SK-N-SH (cell line): ENCODE measurements at regions not wholly inside any gene's neighbourhood (a gene's known extent, or its start where the extent isn't known, plus 50 kb on each side); places are given as distances from the start of the nearest gene placed in this dataset.

Source experiments
- CTCF ChIA-PET: fragments of 300-600, 350-600 bp; formaldehyde crosslinking; extraction: SDS; loops from one replicate; lab custom pipeline; 2021; lab: Yijun Ruan, JAX
- POLR2A ChIA-PET: fragments of 350-600 bp; sonication (Branson Sonifier 250); formaldehyde crosslinking; extraction: SDS; loops from one replicate; lab custom pipeline; 2020; ENCODE audit warnings: antibody characterized with exemption, inconsistent platforms; lab: Yijun Ruan, JAX
- DNase-seq: peaks from one replicate; pipeline ENCODE4 v3.0.0; 2012
- H2AFZ ChIP-seq: fragments of 200-600 bp; sonication (generic); 2 replicates; pipeline ENCODE4 v1.8.1; 2016; ENCODE audit warnings: antibody characterized with exemption, mild to moderate bottlenecking, low read depth
- H3F3A ChIP-seq: fragments of 200-600 bp; sonication (generic); replicated peaks from 2 replicates; pipeline ENCODE3; 2016; ENCODE audit warnings: antibody characterized with exemption, mild to moderate bottlenecking; ENCODE audit not compliant: insufficient read depth
- H3K27ac ChIP-seq, 2 experiments: fragments of 200-500 bp in 1 of 2; fragments of 200-600 bp in 1 of 2; sonication (Bioruptor generic) in 1 of 2; sonication (generic), shearing (Covaris generic) in 1 of 2; 2 replicates each; pipeline versions ENCODE4 v1.5.1 to v1.6.1; 2014 to 2016; ENCODE audit warnings: low read depth in 2 of 2, inconsistent platforms in 1 of 2, low read length in 1 of 2, mild to moderate bottlenecking in 1 of 2, mixed read lengths in 1 of 2
- H3K27me3 ChIP-seq: fragments of 200-600 bp; sonication (generic), shearing (Covaris generic); 2 replicates; pipeline ENCODE4 v1.6.1; 2016; ENCODE audit warnings: mixed run types; ENCODE audit not compliant: insufficient read depth
- H3K36me3 ChIP-seq, 2 experiments: fragments of 200-500 bp in 1 of 2; fragments of 200-600 bp in 1 of 2; sonication (Bioruptor generic) in 1 of 2; sonication (generic) in 1 of 2; replicated peaks in 1 of 2; 2 replicates each; pipeline versions ENCODE3 to v1.5.1; 2014 to 2016; ENCODE audit warnings: low read length in 1 of 2, mild to moderate bottlenecking in 1 of 2; ENCODE audit not compliant: insufficient read depth in 2 of 2, control insufficient read depth in 1 of 2
- H3K4me1 ChIP-seq, 2 experiments: fragments of 200-500 bp in 1 of 2; fragments of 200-600 bp in 1 of 2; sonication (Bioruptor generic) in 1 of 2; sonication (generic), shearing (Covaris generic) in 1 of 2; 2 replicates each; pipeline versions ENCODE4 v1.5.1 to v1.6.1; 2014 to 2016; ENCODE audit warnings: low read depth in 1 of 2, low read length in 1 of 2, mixed run types in 1 of 2; ENCODE audit not compliant: insufficient read depth in 2 of 2, control insufficient read depth in 1 of 2
- H3K4me2 ChIP-seq: fragments of 200-600 bp; sonication (generic), shearing (Covaris generic); 2 replicates; pipeline ENCODE4 v1.6.1; 2017; ENCODE audit warnings: mixed run types
- H3K4me3 ChIP-seq, 2 experiments: fragments of 200-500 bp in 1 of 2; fragments of 200-600 bp in 1 of 2; sonication (Bioruptor generic) in 1 of 2; sonication (generic), shearing (Covaris generic) in 1 of 2; 2 replicates each; pipeline versions ENCODE4 v1.5.1 to v1.8.1; 2014 to 2016; ENCODE audit warnings: low read depth in 2 of 2, inconsistent platforms in 1 of 2, low read length in 1 of 2, mild to moderate bottlenecking in 1 of 2, mixed read lengths in 1 of 2, moderate library complexity in 1 of 2
- H3K79me2 ChIP-seq: fragments of 200-600 bp; sonication (generic); 2 replicates; pipeline ENCODE4 v1.8.1; 2017; ENCODE audit warnings: mild to moderate bottlenecking; ENCODE audit not compliant: insufficient read depth
- H3K9ac ChIP-seq: fragments of 200-600 bp; sonication (generic); 2 replicates; pipeline ENCODE4 v1.6.1; 2017; ENCODE audit warnings: mixed run types
- H3K9me2 ChIP-seq: fragments of 200-600 bp; sonication (generic); 2 replicates; pipeline ENCODE4 v1.6.1; 2017; ENCODE audit warnings: mixed run types
- H3K9me3 ChIP-seq: fragments of 200-600 bp; sonication (generic); 2 replicates; pipeline ENCODE4 v1.6.1; 2017; ENCODE audit warnings: mixed run types, mild to moderate bottlenecking, moderate library complexity
- H4K20me1 ChIP-seq: fragments of 200-600 bp; sonication (generic); 2 replicates; pipeline ENCODE4 v1.6.1; 2017; ENCODE audit warnings: mild to moderate bottlenecking, mixed run types; ENCODE audit not compliant: insufficient read depth
- EP300 ChIP-seq, 2 experiments: IDR thresholded peaks; 2 replicates each; pipeline versions ENCODE4 v1.4.0 to v1.6.1; 2012; ENCODE audit warnings: borderline replicate concordance in 1 of 2, low read depth in 1 of 2, low read length in 1 of 2
- FOSL2 ChIP-seq: IDR thresholded peaks from 2 replicates; pipeline ENCODE4 v1.4.0; 2012; ENCODE audit warnings: low read depth, mild to moderate bottlenecking, moderate library complexity, borderline replicate concordance
- GABPA ChIP-seq: IDR thresholded peaks from 2 replicates; pipeline ENCODE4 v1.4.0; 2012; ENCODE audit warnings: low read depth, mild to moderate bottlenecking
- GATA2 ChIP-seq: sonication (generic); formaldehyde crosslinking; IDR thresholded peaks from 2 replicates; pipeline ENCODE4 v1.5.0; 2020; ENCODE audit warnings: mild to moderate bottlenecking, missing genetic modification reagents
- NFIC ChIP-seq: IDR thresholded peaks from 2 replicates; pipeline ENCODE4 v1.4.0; 2012; ENCODE audit warnings: borderline replicate concordance
- RCOR1 ChIP-seq: fragments of 150-350 bp; IDR thresholded peaks from 2 replicates; pipeline ENCODE4 v1.6.1; 2017; ENCODE audit warnings: antibody characterized with exemption, low read length
- RFX5 ChIP-seq: IDR thresholded peaks from 2 replicates; pipeline ENCODE4 v1.6.1; 2012; ENCODE audit warnings: mild to moderate bottlenecking, improper control_type of control experiment, low read length
- RXRA ChIP-seq: IDR thresholded peaks from 2 replicates; pipeline ENCODE4 v1.4.0; 2012; ENCODE audit warnings: low read depth, mild to moderate bottlenecking, borderline replicate concordance
- TCF12 ChIP-seq: IDR thresholded peaks from 2 replicates; pipeline ENCODE4 v1.4.0; 2012
- WGBS: methylation state at CpG from one replicate; pipeline ENCODE4 v1.1.6; 2017; ENCODE audit warnings: low lambda C conversion rate; 5-methylcytosine and 5-hydroxymethylcytosine counted together
- TF ChIP-seq, protein P1 (sequence below): IDR thresholded peaks from 2 replicates; pipeline ENCODE4 v1.4.0; 2012; ENCODE audit warnings: low read depth
- TF ChIP-seq, protein P2 (sequence below): IDR thresholded peaks from 2 replicates; pipeline ENCODE4 v1.6.1; 2012; ENCODE audit warnings: mild to moderate bottlenecking, low read depth, low read length, moderate library complexity
- TF ChIP-seq, protein P3 (sequence below): IDR thresholded peaks from 2 replicates; pipeline ENCODE4 v1.4.0; 2012; ENCODE audit warnings: low read depth, borderline replicate concordance

DNA sequence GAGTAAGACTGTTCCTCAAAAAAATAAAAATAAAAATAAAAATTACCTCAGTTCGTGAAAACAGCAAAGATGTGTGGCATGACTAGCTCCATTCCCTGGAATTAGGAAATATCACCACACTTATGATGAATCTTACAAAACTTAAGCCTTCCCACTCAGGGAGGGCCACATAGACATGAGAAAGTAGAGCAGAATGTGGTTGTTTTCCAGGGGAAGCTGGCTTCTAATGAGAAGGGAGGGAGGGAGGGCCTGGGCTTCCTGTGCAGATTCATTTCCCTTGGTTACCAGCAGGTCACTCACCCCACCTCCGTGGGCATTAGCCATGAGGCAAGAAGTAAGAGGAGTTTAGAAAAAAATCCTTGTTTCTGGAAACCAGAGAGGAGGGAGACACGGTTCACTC, 95.9 kb upstream of the RMDN2 start:
- Histone ChIP-seq H3K4me3 (no peak overlapping the region), H3K9ac (peak overlapping the region; percentile 32; the same call in 1 of the 2 replicates), H3F3A (peaks cover 4% of the 10 kb centered on the region), H3K79me2 (no peaks in the 10 kb centered on the region), H3K4me1 (peaks cover 15 to 21% of the 10 kb centered on the region in 2 experiments), H3K9me2 (no peaks in the 10 kb centered on the region), H4K20me1 (no peaks in the 10 kb centered on the region), H3K9me3 (no peaks in the 10 kb centered on the region), H3K27ac (peak overlapping the region; percentile 1 to 83; a peak in 3 of 4 replicates), H3K27me3 (no peaks in the 10 kb centered on the region), H3K4me2 (peak overlapping the region; percentile 22), H3K36me3 (no peaks in the 10 kb centered on the region), H2AFZ (no peak overlapping the region; the same call in 1 of the 2 replicates)
- TF ChIP-seq, protein P1, sequence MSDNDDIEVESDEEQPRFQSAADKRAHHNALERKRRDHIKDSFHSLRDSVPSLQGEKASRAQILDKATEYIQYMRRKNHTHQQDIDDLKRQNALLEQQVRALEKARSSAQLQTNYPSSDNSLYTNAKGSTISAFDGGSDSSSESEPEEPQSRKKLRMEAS, result peak; percentile 56
- TF ChIP-seq EP300 (IDR thresholded peaks at IDR 0.05; ENCODE audit: borderline replicate concordance in 1 of 2, low read depth in 1 of 2, low read length in 1 of 2) (peak in 1 of 2 experiments; percentile 51; a peak in 1 of 4 replicates), TCF12 (peak; percentile 30; the same call in 1 of the 2 replicates), RFX5 (no peak), GATA2 (CRISPR knock-in tag) (no peak), NFIC (peak; percentile 14; the same call in 1 of the 2 replicates), GABPA (no peak), FOSL2 (peak; percentile 32; the same call in 1 of the 2 replicates), RXRA (no peak), RCOR1 (no peak)
- TF ChIP-seq, protein P2, sequence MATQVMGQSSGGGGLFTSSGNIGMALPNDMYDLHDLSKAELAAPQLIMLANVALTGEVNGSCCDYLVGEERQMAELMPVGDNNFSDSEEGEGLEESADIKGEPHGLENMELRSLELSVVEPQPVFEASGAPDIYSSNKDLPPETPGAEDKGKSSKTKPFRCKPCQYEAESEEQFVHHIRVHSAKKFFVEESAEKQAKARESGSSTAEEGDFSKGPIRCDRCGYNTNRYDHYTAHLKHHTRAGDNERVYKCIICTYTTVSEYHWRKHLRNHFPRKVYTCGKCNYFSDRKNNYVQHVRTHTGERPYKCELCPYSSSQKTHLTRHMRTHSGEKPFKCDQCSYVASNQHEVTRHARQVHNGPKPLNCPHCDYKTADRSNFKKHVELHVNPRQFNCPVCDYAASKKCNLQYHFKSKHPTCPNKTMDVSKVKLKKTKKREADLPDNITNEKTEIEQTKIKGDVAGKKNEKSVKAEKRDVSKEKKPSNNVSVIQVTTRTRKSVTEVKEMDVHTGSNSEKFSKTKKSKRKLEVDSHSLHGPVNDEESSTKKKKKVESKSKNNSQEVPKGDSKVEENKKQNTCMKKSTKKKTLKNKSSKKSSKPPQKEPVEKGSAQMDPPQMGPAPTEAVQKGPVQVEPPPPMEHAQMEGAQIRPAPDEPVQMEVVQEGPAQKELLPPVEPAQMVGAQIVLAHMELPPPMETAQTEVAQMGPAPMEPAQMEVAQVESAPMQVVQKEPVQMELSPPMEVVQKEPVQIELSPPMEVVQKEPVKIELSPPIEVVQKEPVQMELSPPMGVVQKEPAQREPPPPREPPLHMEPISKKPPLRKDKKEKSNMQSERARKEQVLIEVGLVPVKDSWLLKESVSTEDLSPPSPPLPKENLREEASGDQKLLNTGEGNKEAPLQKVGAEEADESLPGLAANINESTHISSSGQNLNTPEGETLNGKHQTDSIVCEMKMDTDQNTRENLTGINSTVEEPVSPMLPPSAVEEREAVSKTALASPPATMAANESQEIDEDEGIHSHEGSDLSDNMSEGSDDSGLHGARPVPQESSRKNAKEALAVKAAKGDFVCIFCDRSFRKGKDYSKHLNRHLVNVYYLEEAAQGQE, result no peak
- TF ChIP-seq, protein P3, sequence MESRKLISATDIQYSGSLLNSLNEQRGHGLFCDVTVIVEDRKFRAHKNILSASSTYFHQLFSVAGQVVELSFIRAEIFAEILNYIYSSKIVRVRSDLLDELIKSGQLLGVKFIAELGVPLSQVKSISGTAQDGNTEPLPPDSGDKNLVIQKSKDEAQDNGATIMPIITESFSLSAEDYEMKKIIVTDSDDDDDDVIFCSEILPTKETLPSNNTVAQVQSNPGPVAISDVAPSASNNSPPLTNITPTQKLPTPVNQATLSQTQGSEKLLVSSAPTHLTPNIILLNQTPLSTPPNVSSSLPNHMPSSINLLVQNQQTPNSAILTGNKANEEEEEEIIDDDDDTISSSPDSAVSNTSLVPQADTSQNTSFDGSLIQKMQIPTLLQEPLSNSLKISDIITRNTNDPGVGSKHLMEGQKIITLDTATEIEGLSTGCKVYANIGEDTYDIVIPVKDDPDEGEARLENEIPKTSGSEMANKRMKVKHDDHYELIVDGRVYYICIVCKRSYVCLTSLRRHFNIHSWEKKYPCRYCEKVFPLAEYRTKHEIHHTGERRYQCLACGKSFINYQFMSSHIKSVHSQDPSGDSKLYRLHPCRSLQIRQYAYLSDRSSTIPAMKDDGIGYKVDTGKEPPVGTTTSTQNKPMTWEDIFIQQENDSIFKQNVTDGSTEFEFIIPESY, result no peak
- 22% methylated on average over 3 of the region's 3 CpGs for WGBS
- POLR2A ChIA-PET, result interaction anchor here (0.6 kb wide), 1 partner anchor 547 kb away, joined by 3 read pairs; no protein-coding TSS in a partner anchor
- CTCF ChIA-PET, result interaction anchor here (1.4 to 18.8 kb wide), 5 partner anchors 11 to 433 kb away, joined by 4 to 247 read pairs (median 18); no protein-coding TSS in a partner anchor
- DNase-seq, result no peak
